ENCODE measurements at regions not wholly inside any gene's neighbourhood (a gene's known extent, or its start where the extent isn't known, plus 50 kb on each side); places are given as distances from the start of the nearest gene placed in this dataset.

DNA sequence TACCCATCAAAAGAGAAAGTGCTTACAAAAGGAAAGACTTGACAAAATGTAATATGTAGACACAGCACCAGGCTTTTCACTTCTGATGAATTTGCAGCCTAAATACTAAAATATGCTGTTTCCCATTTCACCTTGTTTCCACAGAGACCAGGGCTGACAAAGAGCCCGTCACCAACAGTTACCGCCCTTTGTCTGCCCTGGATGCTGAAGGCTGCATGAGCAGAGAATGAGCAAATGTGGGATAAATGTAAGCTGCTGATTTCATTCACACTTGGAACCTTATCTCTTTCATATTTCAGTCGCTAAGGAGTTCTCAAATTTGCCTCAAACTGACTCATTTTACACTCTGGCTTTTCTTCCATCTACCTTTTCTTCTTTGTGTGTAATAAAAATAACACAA, 213.9 kb downstream of the TMEM167A start:
- BruUV-seq (replicated peaks): no TSS peak
- Histone ChIP-seq H3K36me3 (ENCODE audit: insufficient read depth, low read length) (no peaks in the 10 kb centered on the region), H4K20me1 (ENCODE audit: insufficient read depth, low read length) (no peaks in the 10 kb centered on the region), H3K4me2 (ENCODE audit: low read length) (no peak overlapping the region), H3K27ac (ENCODE audit: low read depth, low read length, poor library complexity, severe bottlenecking) (no peak overlapping the region), H3K9me3 (ENCODE audit: low read length) (no peaks in the 10 kb centered on the region), H2AFZ (ENCODE audit: low read length) (no peak overlapping the region), H3K4me1 (ENCODE audit: insufficient read depth, low read length, poor library complexity, severe bottlenecking) (no peaks in the 10 kb centered on the region), H3K9me2 (ENCODE audit: insufficient read depth, low read length) (no peaks in the 10 kb centered on the region), H3K79me2 (ENCODE audit: insufficient read depth, low read depth, low read length) (no peaks in the 10 kb centered on the region), H3K4me3 (ENCODE audit: low read depth, low read length, poor library complexity, severe bottlenecking) (no peak overlapping the region)
- TF ChIP-seq EZH2phosphoT487 (IDR thresholded peaks at IDR 0.05; ENCODE audit: borderline replicate concordance, low read depth, low read length): no peak
- TF ChIP-seq, protein P1, sequence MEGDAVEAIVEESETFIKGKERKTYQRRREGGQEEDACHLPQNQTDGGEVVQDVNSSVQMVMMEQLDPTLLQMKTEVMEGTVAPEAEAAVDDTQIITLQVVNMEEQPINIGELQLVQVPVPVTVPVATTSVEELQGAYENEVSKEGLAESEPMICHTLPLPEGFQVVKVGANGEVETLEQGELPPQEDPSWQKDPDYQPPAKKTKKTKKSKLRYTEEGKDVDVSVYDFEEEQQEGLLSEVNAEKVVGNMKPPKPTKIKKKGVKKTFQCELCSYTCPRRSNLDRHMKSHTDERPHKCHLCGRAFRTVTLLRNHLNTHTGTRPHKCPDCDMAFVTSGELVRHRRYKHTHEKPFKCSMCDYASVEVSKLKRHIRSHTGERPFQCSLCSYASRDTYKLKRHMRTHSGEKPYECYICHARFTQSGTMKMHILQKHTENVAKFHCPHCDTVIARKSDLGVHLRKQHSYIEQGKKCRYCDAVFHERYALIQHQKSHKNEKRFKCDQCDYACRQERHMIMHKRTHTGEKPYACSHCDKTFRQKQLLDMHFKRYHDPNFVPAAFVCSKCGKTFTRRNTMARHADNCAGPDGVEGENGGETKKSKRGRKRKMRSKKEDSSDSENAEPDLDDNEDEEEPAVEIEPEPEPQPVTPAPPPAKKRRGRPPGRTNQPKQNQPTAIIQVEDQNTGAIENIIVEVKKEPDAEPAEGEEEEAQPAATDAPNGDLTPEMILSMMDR (conservative IDR thresholded peaks at IDR 0.05; ENCODE audit: low read length): no peak
- intact Hi-C loops (cut with micrococcal nuclease; ENCODE audit: unreplicated experiment): no loop called here
- ChIA-PET POLR2A (no interaction called here), CTCF (ENCODE audit: unreplicated experiment) (no interaction called here)
- DNase-seq (ENCODE audit: low spot score): no peak

DNA sequence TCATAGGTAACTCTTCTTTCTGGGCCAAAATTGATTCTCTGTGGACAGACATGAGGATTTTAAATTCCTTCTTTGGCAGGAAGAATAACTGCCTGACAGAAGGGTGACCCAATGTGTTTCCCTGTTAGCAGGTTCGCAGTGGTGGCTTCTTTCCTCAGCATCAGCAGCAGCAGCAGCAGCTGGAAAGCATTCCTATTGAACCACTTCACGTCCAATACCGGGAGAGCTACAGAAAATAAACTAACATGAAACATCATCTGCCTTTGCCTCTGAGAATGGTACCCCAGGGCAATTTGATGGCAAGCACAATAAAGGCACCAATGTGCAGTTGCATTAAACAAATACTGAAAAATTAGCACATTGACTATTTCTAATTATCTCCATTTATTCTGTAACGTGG, 214.5 kb downstream of the TMEM167A start:
- H3K36me3 ChIP-seq (ENCODE audit: insufficient read depth, low read length): no peaks in the 10 kb centered on the region
- ChIA-PET CTCF (ENCODE audit: unreplicated experiment) (no interaction called here), POLR2A (interaction anchor here (0.6 to 0.8 kb wide), 2 partner anchors 302 to 787 kb away, joined by 3 to 4 read pairs; no protein-coding TSS in a partner anchor)
- no peak overlapping the region for H2AFZ ChIP-seq (ENCODE audit: low read length)
- H3K4me3 ChIP-seq (ENCODE audit: low read depth, low read length, poor library complexity, severe bottlenecking): no peak overlapping the region
- no peaks in the 10 kb centered on the region for H3K9me2 ChIP-seq (ENCODE audit: insufficient read depth, low read length)
- no peaks in the 10 kb centered on the region for H3K79me2 ChIP-seq (ENCODE audit: insufficient read depth, low read depth, low read length)
- no peaks in the 10 kb centered on the region for H4K20me1 ChIP-seq (ENCODE audit: insufficient read depth, low read length)
- BruUV-seq (replicated peaks): no TSS peak
- H3K4me1 ChIP-seq (ENCODE audit: insufficient read depth, low read length, poor library complexity, severe bottlenecking): no peaks in the 10 kb centered on the region
- TF ChIP-seq, protein P1 (conservative IDR thresholded peaks at IDR 0.05; ENCODE audit: low read length): no peak
- no peak for TF ChIP-seq EZH2phosphoT487 (IDR thresholded peaks at IDR 0.05; ENCODE audit: borderline replicate concordance, low read depth, low read length)
- H3K9me3 ChIP-seq (ENCODE audit: low read length): no peaks in the 10 kb centered on the region
- no peak overlapping the region for H3K27ac ChIP-seq (ENCODE audit: low read depth, low read length, poor library complexity, severe bottlenecking)
- no peak for DNase-seq (ENCODE audit: low spot score)
- no peak overlapping the region for H3K4me2 ChIP-seq (ENCODE audit: low read length)
- intact Hi-C loops (cut with micrococcal nuclease; ENCODE audit: unreplicated experiment): no loop called here

DNA sequence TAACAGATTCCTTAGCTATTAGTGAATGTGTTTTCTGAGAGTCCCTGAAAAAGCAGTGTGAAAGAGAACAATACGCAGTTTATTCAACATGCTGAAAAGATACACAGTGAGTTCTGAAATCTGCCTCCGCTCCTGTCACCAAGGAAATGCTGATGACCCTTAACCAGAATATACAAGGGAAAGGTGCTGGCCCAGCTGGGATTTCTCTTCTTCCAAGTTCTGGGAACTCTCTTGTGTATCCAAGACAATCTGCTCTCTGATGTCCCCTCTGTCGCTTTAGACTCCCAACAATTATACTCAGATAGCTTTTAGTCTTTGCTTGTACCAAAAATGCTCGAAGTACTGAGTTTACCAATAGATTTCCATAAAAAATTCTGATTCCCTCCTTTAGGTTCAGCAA, 214.9 kb downstream of the TMEM167A start:
- ChIA-PET CTCF (ENCODE audit: unreplicated experiment) (no interaction called here), POLR2A (interaction anchor here (0.6 to 0.8 kb wide), 2 partner anchors 302 to 788 kb away, joined by 3 to 4 read pairs; no protein-coding TSS in a partner anchor)
- Histone ChIP-seq H3K36me3 (ENCODE audit: insufficient read depth, low read length) (no peaks in the 10 kb centered on the region), H3K27ac (ENCODE audit: low read depth, low read length, poor library complexity, severe bottlenecking) (no peak overlapping the region), H3K4me3 (ENCODE audit: low read depth, low read length, poor library complexity, severe bottlenecking) (no peak overlapping the region), H4K20me1 (ENCODE audit: insufficient read depth, low read length) (no peaks in the 10 kb centered on the region), H3K9me2 (ENCODE audit: insufficient read depth, low read length) (no peaks in the 10 kb centered on the region), H3K9me3 (ENCODE audit: low read length) (no peaks in the 10 kb centered on the region), H3K4me2 (ENCODE audit: low read length) (no peak overlapping the region), H3K79me2 (ENCODE audit: insufficient read depth, low read depth, low read length) (no peaks in the 10 kb centered on the region), H3K4me1 (ENCODE audit: insufficient read depth, low read length, poor library complexity, severe bottlenecking) (no peaks in the 10 kb centered on the region), H2AFZ (ENCODE audit: low read length) (no peak overlapping the region)
- TF ChIP-seq, protein P1 (conservative IDR thresholded peaks at IDR 0.05; ENCODE audit: low read length): no peak
- TF ChIP-seq EZH2phosphoT487 (IDR thresholded peaks at IDR 0.05; ENCODE audit: borderline replicate concordance, low read depth, low read length): no peak
- intact Hi-C loops (cut with micrococcal nuclease; ENCODE audit: unreplicated experiment): no loop called here
- no peak for DNase-seq (ENCODE audit: low spot score)
- BruUV-seq (replicated peaks): no TSS peak
